ENCODE measurements at regions not wholly inside any gene's neighbourhood (a gene's known extent, or its start where the extent isn't known, plus 50 kb on each side); places are given as distances from the start of the nearest gene placed in this dataset.
"Not testable (repeated sequence)": the region's sequence is repeated elsewhere in the genome, so short reads cannot be mapped to it uniquely, and the experiment has no call there.

DNA sequence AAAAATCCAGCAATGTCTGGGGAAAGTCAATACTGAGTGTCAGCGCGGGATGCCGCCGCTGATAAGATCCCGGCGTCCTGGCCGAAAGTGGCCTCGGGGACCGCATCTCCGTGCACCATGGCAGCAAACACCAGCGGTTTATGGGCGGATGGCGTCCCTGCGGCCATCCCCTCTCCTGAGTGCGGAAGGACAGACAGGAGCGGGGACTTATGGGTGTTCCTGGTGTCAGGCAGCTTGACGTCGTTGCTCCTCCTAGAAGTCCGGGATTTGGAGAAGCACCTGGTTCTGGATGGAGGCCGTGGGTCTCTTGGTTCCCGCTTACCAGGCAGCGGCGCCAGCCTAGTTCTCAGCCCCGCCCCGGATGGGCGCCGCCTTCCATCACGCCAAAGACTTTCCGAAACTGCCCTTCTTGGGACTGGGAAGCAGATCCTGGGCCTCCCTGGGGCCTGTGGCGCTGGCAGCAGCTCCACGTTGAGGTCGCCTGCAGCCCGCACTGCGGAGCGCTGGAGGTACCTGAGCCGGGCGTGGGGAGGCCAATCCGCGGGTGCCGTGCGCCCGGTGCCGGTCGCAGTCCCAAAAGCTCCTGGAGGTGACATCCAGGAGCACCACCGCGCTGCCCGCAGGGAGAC is 119.1 kb downstream of the CCDC74A start:
- CTCF ChIA-PET (ENCODE audit: unreplicated experiment): no interaction called here

GRCh38 chr2:131648565-131648964 is 120.9 kb downstream of the CCDC74A start:
- H3K4me2 ChIP-seq (ENCODE audit: low read length); H3K36me3 ChIP-seq (ENCODE audit: insufficient read depth, low read length); CTCF ChIA-PET (ENCODE audit: unreplicated experiment); H3K4me1 ChIP-seq (ENCODE audit: insufficient read depth, low read length, poor library complexity, severe bottlenecking); DNase-seq (ENCODE audit: low spot score); POLR2A ChIA-PET; H3K4me3 ChIP-seq (ENCODE audit: low read depth, low read length, poor library complexity, severe bottlenecking); intact Hi-C loops (cut with micrococcal nuclease; ENCODE audit: unreplicated experiment); H3K9me3 ChIP-seq (ENCODE audit: low read length); H4K20me1 ChIP-seq (ENCODE audit: insufficient read depth, low read length); H3K79me2 ChIP-seq (ENCODE audit: insufficient read depth, low read depth, low read length); H2AFZ ChIP-seq (ENCODE audit: low read length); H3K9me2 ChIP-seq (ENCODE audit: insufficient read depth, low read length); H3K27ac ChIP-seq (ENCODE audit: low read depth, low read length, poor library complexity, severe bottlenecking); BruUV-seq (replicated peaks): not testable (repeated sequence)

More for the DNA sequence above, 119.1 kb downstream of the CCDC74A start:
- intact Hi-C loops (cut with micrococcal nuclease; ENCODE audit: unreplicated experiment): no loop called here
- H3K4me3 ChIP-seq (ENCODE audit: low read depth, low read length, poor library complexity, severe bottlenecking): no peak overlapping the region
- POLR2A ChIA-PET: no interaction called here
- no peaks in the 10 kb centered on the region for H4K20me1 ChIP-seq (ENCODE audit: insufficient read depth, low read length)
- no peak overlapping the region for H3K4me2 ChIP-seq (ENCODE audit: low read length)
- H3K79me2 ChIP-seq (ENCODE audit: insufficient read depth, low read depth, low read length): no peaks in the 10 kb centered on the region
- H3K4me1 ChIP-seq (ENCODE audit: insufficient read depth, low read length, poor library complexity, severe bottlenecking): peaks cover 3% of the 10 kb centered on the region
- H3K9me2 ChIP-seq (ENCODE audit: insufficient read depth, low read length): no peaks in the 10 kb centered on the region
- H3K27ac ChIP-seq (ENCODE audit: low read depth, low read length, poor library complexity, severe bottlenecking): no peak overlapping the region
- H2AFZ ChIP-seq (ENCODE audit: low read length): no peak overlapping the region
- no peaks in the 10 kb centered on the region for H3K9me3 ChIP-seq (ENCODE audit: low read length)
- TF ChIP-seq, protein P1, sequence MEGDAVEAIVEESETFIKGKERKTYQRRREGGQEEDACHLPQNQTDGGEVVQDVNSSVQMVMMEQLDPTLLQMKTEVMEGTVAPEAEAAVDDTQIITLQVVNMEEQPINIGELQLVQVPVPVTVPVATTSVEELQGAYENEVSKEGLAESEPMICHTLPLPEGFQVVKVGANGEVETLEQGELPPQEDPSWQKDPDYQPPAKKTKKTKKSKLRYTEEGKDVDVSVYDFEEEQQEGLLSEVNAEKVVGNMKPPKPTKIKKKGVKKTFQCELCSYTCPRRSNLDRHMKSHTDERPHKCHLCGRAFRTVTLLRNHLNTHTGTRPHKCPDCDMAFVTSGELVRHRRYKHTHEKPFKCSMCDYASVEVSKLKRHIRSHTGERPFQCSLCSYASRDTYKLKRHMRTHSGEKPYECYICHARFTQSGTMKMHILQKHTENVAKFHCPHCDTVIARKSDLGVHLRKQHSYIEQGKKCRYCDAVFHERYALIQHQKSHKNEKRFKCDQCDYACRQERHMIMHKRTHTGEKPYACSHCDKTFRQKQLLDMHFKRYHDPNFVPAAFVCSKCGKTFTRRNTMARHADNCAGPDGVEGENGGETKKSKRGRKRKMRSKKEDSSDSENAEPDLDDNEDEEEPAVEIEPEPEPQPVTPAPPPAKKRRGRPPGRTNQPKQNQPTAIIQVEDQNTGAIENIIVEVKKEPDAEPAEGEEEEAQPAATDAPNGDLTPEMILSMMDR (conservative IDR thresholded peaks at IDR 0.05; ENCODE audit: low read length): no peak
- TF ChIP-seq EZH2phosphoT487 (IDR thresholded peaks at IDR 0.05; ENCODE audit: borderline replicate concordance, low read depth, low read length): no peak
- BruUV-seq (replicated peaks): no TSS peak
- DNase-seq (ENCODE audit: low spot score): no peak
- no peaks in the 10 kb centered on the region for H3K36me3 ChIP-seq (ENCODE audit: insufficient read depth, low read length)

DNA sequence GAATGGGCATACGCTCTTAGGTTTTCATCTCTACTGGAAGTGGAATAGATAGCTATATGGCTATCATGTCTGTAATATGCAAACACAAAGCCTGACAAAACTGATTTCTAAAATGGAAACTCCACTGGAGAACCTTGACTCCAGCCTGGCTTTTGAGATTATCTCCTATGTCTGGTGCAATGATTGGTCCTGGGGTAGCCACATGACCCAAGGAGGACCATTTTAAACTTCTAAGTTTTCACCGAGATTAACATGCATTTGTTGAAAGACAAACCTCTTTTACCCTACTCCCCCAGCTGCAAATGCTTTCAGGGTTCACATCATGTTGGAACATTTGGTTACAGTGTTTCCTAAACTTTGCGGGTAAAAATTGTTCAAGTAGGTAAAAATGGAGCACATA is 124.6 kb downstream of the CCDC74A start:
- BruUV-seq (replicated peaks); H3K9me2 ChIP-seq (ENCODE audit: insufficient read depth, low read length); POLR2A ChIA-PET; H3K27ac ChIP-seq (ENCODE audit: low read depth, low read length, poor library complexity, severe bottlenecking); H4K20me1 ChIP-seq (ENCODE audit: insufficient read depth, low read length); DNase-seq (ENCODE audit: low spot score); H3K4me2 ChIP-seq (ENCODE audit: low read length); H3K36me3 ChIP-seq (ENCODE audit: insufficient read depth, low read length); H3K4me1 ChIP-seq (ENCODE audit: insufficient read depth, low read length, poor library complexity, severe bottlenecking); H3K9me3 ChIP-seq (ENCODE audit: low read length); H3K4me3 ChIP-seq (ENCODE audit: low read depth, low read length, poor library complexity, severe bottlenecking); CTCF ChIA-PET (ENCODE audit: unreplicated experiment); intact Hi-C loops (cut with micrococcal nuclease; ENCODE audit: unreplicated experiment); H3K79me2 ChIP-seq (ENCODE audit: insufficient read depth, low read depth, low read length); H2AFZ ChIP-seq (ENCODE audit: low read length): not testable (repeated sequence)

DNA sequence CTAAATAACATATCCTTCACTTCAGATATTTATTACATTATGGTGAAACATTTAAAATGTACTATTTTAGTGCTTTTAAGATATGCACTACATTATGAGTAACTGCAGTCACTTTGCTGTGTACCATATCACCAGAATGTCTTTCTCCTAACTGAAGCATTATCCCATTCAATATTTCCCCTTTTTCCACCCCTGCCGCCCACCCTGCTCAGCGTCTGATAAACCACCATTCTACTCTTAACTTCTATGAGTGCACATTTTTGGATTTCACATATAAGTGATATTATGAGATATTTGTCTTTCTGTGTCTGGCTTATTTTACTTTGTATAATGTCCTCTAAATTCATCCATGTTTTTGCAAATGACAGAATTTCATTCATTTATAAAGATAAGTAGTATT is 126.4 kb downstream of the CCDC74A start:
- H3K4me2 ChIP-seq (ENCODE audit: low read length); H4K20me1 ChIP-seq (ENCODE audit: insufficient read depth, low read length); H3K27ac ChIP-seq (ENCODE audit: low read depth, low read length, poor library complexity, severe bottlenecking); H3K79me2 ChIP-seq (ENCODE audit: insufficient read depth, low read depth, low read length); H3K36me3 ChIP-seq (ENCODE audit: insufficient read depth, low read length); H2AFZ ChIP-seq (ENCODE audit: low read length); H3K4me1 ChIP-seq (ENCODE audit: insufficient read depth, low read length, poor library complexity, severe bottlenecking); intact Hi-C loops (cut with micrococcal nuclease; ENCODE audit: unreplicated experiment); H3K9me3 ChIP-seq (ENCODE audit: low read length); CTCF ChIA-PET (ENCODE audit: unreplicated experiment); POLR2A ChIA-PET; DNase-seq (ENCODE audit: low spot score); H3K4me3 ChIP-seq (ENCODE audit: low read depth, low read length, poor library complexity, severe bottlenecking); BruUV-seq (replicated peaks); H3K9me2 ChIP-seq (ENCODE audit: insufficient read depth, low read length): not testable (repeated sequence)
